ENCODE measurements at regions not wholly inside any gene's neighbourhood (a gene's known extent, or its start where the extent isn't known, plus 50 kb on each side); places are given as distances from the start of the nearest gene placed in this dataset.

GRCh38 chr14:84610086-84610485 lies 919.9 kb upstream of the FLRT2 start:
- H3K27ac ChIP-seq (ENCODE audit: low read depth): no peak overlapping the region
- H3K9me3 Mint-ChIP-seq: no peaks in the 10 kb centered on the region
- no peak for DNase-seq (ENCODE audit: low spot score)
- no peak overlapping the region for H3K4me2 ChIP-seq
- peaks cover 5% of the 10 kb centered on the region; the same call in 1 of the 2 replicates for H3K4me1 ChIP-seq (ENCODE audit: insufficient read depth)
- H3K36me3 ChIP-seq (ENCODE audit: insufficient read depth): no peaks in the 10 kb centered on the region
- H3F3A ChIP-seq (replicated peaks; ENCODE audit: low read depth): no peaks in the 10 kb centered on the region
- H3K36me3 Mint-ChIP-seq (ENCODE audit: low read depth): no peaks in the 10 kb centered on the region
- no peak overlapping the region for H3K27ac Mint-ChIP-seq
- H3K79me2 ChIP-seq (replicated peaks; ENCODE audit: insufficient read depth): no peaks in the 10 kb centered on the region
- H3K4me3 Mint-ChIP-seq: no peak overlapping the region
- H3K27me3 Mint-ChIP-seq (ENCODE audit: insufficient read depth, low read depth, poor library complexity): no peaks in the 10 kb centered on the region
- H3K4me3 ChIP-seq: no peak overlapping the region
- TF ChIP-seq POLR2AphosphoS5 (IDR thresholded peaks at IDR 0.05; ENCODE audit: low read depth): no peak
- no peak for TF ChIP-seq NANOG (IDR thresholded peaks at IDR 0.05; ENCODE audit: borderline replicate concordance)
- TF ChIP-seq STAT1 (IDR thresholded peaks at IDR 0.05; ENCODE audit: unreplicated experiment): no peak
- no peak for TF ChIP-seq EZH2 (IDR thresholded peaks at IDR 0.05; ENCODE audit: low read depth, unreplicated experiment)
- TF ChIP-seq ZNF462 (CRISPR knock-in tag; IDR thresholded peaks at IDR 0.05): no peak
- TF ChIP-seq CTCF (conservative IDR thresholded peaks at IDR 0.05; ENCODE audit: low read depth in 2 of 2): no peak
- TF ChIP-seq ETS1 (IDR thresholded peaks at IDR 0.05): no peak
- TF ChIP-seq ZNF114 (CRISPR knock-in tag; IDR thresholded peaks at IDR 0.05): no peak
- no peak for TF ChIP-seq REST (IDR thresholded peaks at IDR 0.05; ENCODE audit: unreplicated experiment)
- no peak for TF ChIP-seq JUNB (IDR thresholded peaks at IDR 0.05; ENCODE audit: unreplicated experiment)
- no peak for TF ChIP-seq CREB1 (CRISPR knock-in tag; IDR thresholded peaks at IDR 0.05; ENCODE audit: low read depth)
- TF ChIP-seq EZH2phosphoT487 (IDR thresholded peaks at IDR 0.05; ENCODE audit: unreplicated experiment): no peak
- TF ChIP-seq ZNF331 (CRISPR knock-in tag; IDR thresholded peaks at IDR 0.05; ENCODE audit: low read depth): no peak
- no peaks in the 10 kb centered on the region for H3K9me2 ChIP-seq (ENCODE audit: insufficient read depth)
- ATAC-seq: no peak
- H3K4me1 Mint-ChIP-seq: no peaks in the 10 kb centered on the region
- H3K27me3 ChIP-seq (ENCODE audit: insufficient read depth): no peaks in the 10 kb centered on the region
- H4K20me1 ChIP-seq (replicated peaks; ENCODE audit: insufficient read depth): no peaks in the 10 kb centered on the region
- no peak overlapping the region for H2AFZ ChIP-seq

Measured in GM23338 (cell line).